ENCODE measurements at regions not wholly inside any gene's neighbourhood (a gene's known extent, or its start where the extent isn't known, plus 50 kb on each side); places are given as distances from the start of the nearest gene placed in this dataset.

DNA sequence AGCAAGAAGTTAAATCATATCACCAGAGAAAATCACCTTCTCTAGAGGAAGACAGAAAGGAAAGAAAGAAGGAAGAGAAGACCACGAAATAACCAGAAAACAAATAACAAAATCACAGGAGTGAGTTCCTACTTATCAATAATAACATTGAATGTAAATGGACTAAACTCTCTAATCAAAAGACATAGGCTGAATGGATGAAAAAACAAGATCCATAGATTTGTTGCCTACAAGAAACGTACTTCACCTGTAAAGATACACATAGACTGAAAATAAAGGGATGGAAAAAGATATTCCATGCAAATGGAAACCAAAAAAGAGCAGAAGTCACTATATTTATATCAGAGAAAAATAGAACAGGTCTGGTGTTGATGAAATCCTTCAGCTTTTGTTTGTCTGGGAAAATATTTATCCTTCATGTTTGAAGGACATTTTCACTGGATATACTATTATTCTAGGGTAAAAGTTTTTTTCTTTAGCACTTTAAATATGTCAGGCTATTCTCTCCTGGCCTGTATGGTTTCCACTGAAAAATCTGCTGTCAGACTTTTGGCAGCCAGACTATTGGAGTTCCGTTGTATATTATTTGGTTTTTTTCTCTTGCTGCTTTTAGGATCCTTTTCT, 202.5 kb upstream of the DUSP10 start:
- H3K9me3 ChIP-seq, result no peaks in the 10 kb centered on the region
- DNase-seq (no peak), ATAC-seq (no peak)
- H3K27me3 ChIP-seq, result no peaks in the 10 kb centered on the region
- no peaks in the 10 kb centered on the region for H3K36me3 ChIP-seq
- H3K4me1 ChIP-seq, result no peaks in the 10 kb centered on the region
- intact Hi-C loops (cut with DNase I; ENCODE audit: low total_unique reads) (no loop called here), in situ Hi-C loops (cut with MboI; ENCODE audit: low sequenced_read_pairs in 4 of 4) (no loop called here)
- H3K4me3 ChIP-seq, result no peak overlapping the region
- TF ChIP-seq, protein P1, sequence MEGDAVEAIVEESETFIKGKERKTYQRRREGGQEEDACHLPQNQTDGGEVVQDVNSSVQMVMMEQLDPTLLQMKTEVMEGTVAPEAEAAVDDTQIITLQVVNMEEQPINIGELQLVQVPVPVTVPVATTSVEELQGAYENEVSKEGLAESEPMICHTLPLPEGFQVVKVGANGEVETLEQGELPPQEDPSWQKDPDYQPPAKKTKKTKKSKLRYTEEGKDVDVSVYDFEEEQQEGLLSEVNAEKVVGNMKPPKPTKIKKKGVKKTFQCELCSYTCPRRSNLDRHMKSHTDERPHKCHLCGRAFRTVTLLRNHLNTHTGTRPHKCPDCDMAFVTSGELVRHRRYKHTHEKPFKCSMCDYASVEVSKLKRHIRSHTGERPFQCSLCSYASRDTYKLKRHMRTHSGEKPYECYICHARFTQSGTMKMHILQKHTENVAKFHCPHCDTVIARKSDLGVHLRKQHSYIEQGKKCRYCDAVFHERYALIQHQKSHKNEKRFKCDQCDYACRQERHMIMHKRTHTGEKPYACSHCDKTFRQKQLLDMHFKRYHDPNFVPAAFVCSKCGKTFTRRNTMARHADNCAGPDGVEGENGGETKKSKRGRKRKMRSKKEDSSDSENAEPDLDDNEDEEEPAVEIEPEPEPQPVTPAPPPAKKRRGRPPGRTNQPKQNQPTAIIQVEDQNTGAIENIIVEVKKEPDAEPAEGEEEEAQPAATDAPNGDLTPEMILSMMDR (IDR thresholded peaks at IDR 0.05 in 4 of 5, conservative IDR thresholded peaks at IDR 0.05 in 1 of 5), result no peak
- no peak for TF ChIP-seq POLR2A (IDR thresholded peaks at IDR 0.05)
- no peak overlapping the region for H3K27ac ChIP-seq

DNA sequence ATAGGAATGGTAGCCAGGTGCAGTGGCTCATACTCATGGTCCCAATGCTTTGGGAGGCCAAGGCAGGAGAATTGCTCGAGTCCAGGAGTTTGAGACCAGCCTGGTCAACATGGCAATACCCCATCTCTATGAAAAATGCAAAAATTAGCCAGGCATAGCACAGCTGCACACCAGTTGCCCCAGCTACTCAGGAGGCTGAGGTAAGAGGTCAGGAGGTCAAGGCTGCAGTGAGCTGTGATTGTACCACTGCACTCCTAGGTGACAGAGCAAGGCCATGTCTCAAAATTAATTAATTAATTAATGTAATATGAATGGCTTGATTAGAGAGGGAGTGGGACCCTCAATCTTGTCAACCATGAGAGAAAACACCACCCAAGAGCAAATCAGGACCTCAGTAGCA, 198.7 kb upstream of the DUSP10 start:
- Histone ChIP-seq H3K36me3 (no peaks in the 10 kb centered on the region), H3K4me1 (no peaks in the 10 kb centered on the region), H3K27me3 (no peaks in the 10 kb centered on the region), H3K27ac (no peak overlapping the region), H3K4me3 (no peak overlapping the region), H3K9me3 (no peaks in the 10 kb centered on the region)
- ATAC-seq (no peak), DNase-seq (no peak)
- in situ Hi-C loops (cut with MboI; ENCODE audit: low sequenced_read_pairs in 4 of 4) (no loop called here), intact Hi-C loops (cut with DNase I; ENCODE audit: low total_unique reads) (no loop called here)
- TF ChIP-seq, protein P1 (IDR thresholded peaks at IDR 0.05 in 4 of 5, conservative IDR thresholded peaks at IDR 0.05 in 1 of 5), result no peak
- TF ChIP-seq POLR2A (IDR thresholded peaks at IDR 0.05), result no peak

DNA sequence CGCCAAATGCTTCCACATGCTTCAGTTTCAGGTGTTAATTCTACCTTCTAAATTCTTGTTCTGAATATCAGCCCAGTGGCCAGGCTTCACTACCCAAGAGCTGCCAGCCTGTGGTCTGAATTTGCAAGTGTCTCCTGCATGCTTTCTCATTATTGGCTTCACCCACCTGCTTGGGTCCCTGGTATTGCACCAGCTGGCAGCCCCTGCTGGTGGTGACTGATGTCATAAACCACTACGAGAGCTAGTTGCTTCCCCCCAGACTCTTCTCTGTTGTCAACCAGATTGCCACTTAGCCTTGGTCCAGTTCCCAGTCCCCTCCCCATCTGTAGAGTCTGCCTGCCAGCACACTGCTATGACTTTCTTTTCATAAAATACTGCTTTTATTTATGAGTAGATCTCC, 197.7 kb upstream of the DUSP10 start:
- Histone ChIP-seq H3K27me3 (no peaks in the 10 kb centered on the region), H3K36me3 (no peaks in the 10 kb centered on the region), H3K4me1 (no peaks in the 10 kb centered on the region), H3K9me3 (no peaks in the 10 kb centered on the region), H3K27ac (no peak overlapping the region), H3K4me3 (no peak overlapping the region)
- DNase-seq (no peak), ATAC-seq (no peak)
- TF ChIP-seq, protein P1 (IDR thresholded peaks at IDR 0.05 in 4 of 5, conservative IDR thresholded peaks at IDR 0.05 in 1 of 5), result no peak
- no peak for TF ChIP-seq POLR2A (IDR thresholded peaks at IDR 0.05)
- in situ Hi-C loops (cut with MboI; ENCODE audit: low sequenced_read_pairs in 4 of 4), result no loop called here
- intact Hi-C loops (cut with DNase I; ENCODE audit: low total_unique reads), result no loop called here

DNA sequence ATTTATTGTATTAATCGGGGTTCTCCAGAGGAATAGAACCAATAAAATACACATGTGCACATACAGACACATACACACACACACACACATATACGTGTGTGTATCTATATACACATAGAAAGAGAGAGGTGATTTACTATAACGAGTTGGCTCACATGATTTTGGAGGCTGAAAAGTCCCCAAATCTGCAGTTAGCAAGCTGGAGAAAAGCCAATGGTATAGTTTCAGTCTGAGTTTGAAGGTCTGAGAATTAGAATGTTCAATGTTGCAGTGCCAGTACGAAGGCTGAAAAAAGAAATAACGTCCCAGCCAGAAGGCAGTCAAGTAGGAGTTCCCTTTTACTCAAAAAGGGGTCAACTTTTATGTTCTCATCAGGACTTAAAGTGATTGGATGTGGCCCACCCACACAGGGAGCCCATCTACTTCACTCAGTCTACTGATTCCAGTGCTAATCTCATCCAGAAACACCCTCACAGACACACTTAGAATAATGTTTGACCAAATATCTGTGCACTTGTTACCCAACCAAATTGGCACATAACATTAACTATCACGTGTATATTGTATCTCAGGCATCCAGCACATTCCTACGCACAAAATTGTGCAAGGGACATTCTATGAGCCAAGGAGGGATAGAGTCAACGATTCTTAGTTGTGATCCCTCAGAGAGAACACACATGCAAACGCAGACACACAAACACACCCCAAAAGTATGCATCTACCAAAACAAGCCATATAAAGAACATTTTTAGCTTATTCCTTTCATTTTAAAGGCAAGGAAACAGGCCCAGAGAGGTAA, 195.5 kb upstream of the DUSP10 start:
- Histone ChIP-seq H3K36me3 (no peaks in the 10 kb centered on the region), H3K27me3 (no peaks in the 10 kb centered on the region), H3K9me3 (no peaks in the 10 kb centered on the region), H3K4me3 (no peak overlapping the region), H3K27ac (no peak overlapping the region), H3K4me1 (no peaks in the 10 kb centered on the region)
- DNase-seq, result no peak
- no peak for TF ChIP-seq POLR2A (IDR thresholded peaks at IDR 0.05)
- TF ChIP-seq, protein P1 (IDR thresholded peaks at IDR 0.05 in 4 of 5, conservative IDR thresholded peaks at IDR 0.05 in 1 of 5), result no peak
- no peak for ATAC-seq
- in situ Hi-C loops (cut with MboI; ENCODE audit: low sequenced_read_pairs in 4 of 4), result no loop called here
- intact Hi-C loops (cut with DNase I; ENCODE audit: low total_unique reads), result no loop called here
